Right lobe of liver (tissue), 6 donors: ENCODE measurements at regions not wholly inside any gene's neighbourhood (a gene's known extent, or its start where the extent isn't known, plus 50 kb on each side); places are given as distances from the start of the nearest gene placed in this dataset.

Experiments used
- ATAC-seq, 4 donors: fragments of 200-7000 bp; cut with Tn5 transposase; one replicate each; pipeline ENCODE4 v1.9.1; 2020; ENCODE audit warnings: mild to moderate bottlenecking in 4 of 4, moderate library complexity in 4 of 4
- DNase-seq, 3 donors: peaks; one replicate each; pipeline ENCODE4 v3.0.0-alpha.2; 2020
- H3K27ac ChIP-seq, 3 donors: fragments of 200-600 bp; one replicate each; pipeline ENCODE4 v1.8.0; 2022
- H3K27me3 ChIP-seq, 2 donors: fragments of 200-600 bp; one replicate each; pipeline ENCODE4 v1.8.0; 2022
- H3K36me3 ChIP-seq, 4 donors: fragments of 200-600 bp; sonication (generic) in 1 of 4; one replicate each; pipeline versions ENCODE4 v1.5.1 to v1.8.0; 2017 to 2022; ENCODE audit warnings: control low read depth in 1 of 4
- H3K4me1 ChIP-seq, 4 donors: fragments of 200-600 bp; sonication (generic) in 1 of 4; one replicate each; pipeline versions ENCODE4 v1.5.1 to v1.8.0; 2017 to 2022; ENCODE audit warnings: control low read depth in 1 of 4
- H3K4me3 ChIP-seq, 3 donors: fragments of 200-600 bp; one replicate each; pipeline ENCODE4 v1.8.0; 2022
- H3K9me3 ChIP-seq, 4 donors: fragments of 200-600 bp; sonication (generic) in 1 of 4; one replicate each; pipeline versions ENCODE4 v1.5.1 to v1.8.0; 2017 to 2022; ENCODE audit warnings: control low read depth in 1 of 4
- CTCF ChIP-seq, 4 donors: fragments of 200-600 bp in 3 of 4; fragments of 450-650 bp in 1 of 4; IDR thresholded peaks; one replicate each; pipeline versions ENCODE4 v1.5.1 to v1.8.0; 2016 to 2022; ENCODE audit warnings: antibody characterized with exemption in 4 of 4, mild to moderate bottlenecking in 2 of 4
- POLR2A ChIP-seq: fragments of 450-650 bp; IDR thresholded peaks from one replicate; pipeline ENCODE4 v1.6.1; 2017; ENCODE audit warnings: antibody characterized with exemption, mild to moderate bottlenecking
- WGBS: methylation state at CpG from one replicate; pipeline ENCODE4 v1.1.6; 2018; ENCODE audit warnings: low coverage, low lambda C conversion rate; ENCODE audit not compliant: insufficient coverage; ENCODE audit errors: missing lambda C conversion rate; 5-methylcytosine and 5-hydroxymethylcytosine counted together
- intact Hi-C, 2 donors: fragments of 100-400 bp; cut with DNase I; formaldehyde crosslinking; loops; one replicate each; pipeline versions ENCODE4 v1.11.2 to v1.14.1; 2022
- donor health status: DM: no; HTN: yes; CAD: no.
- donor health status: DM: no; HTN: no; CAD: no.
- donor health status: DM: no; HTN: no; CAD: no.
- donor health status: DM: no; HTN: yes; CAD: no.
- donor health status: DM: no; HTN: yes; CAD: no.

GRCh38 chr18:65346086-65346485, 404.7 kb upstream of the CDH7 start:
- intact Hi-C loops, result no loop called here
- Histone ChIP-seq H3K27ac (no peak overlapping the region), H3K4me1 (no peaks in the 10 kb centered on the region), H3K27me3 (no peaks in the 10 kb centered on the region), H3K4me3 (no peak overlapping the region), H3K9me3 (no peaks in the 10 kb centered on the region), H3K36me3 (no peaks in the 10 kb centered on the region)
- ATAC-seq (no peak), DNase-seq (no peak)
- WGBS, result 46% methylated on average over 2 of the region's 3 CpGs
- no peak for TF ChIP-seq CTCF (IDR thresholded peaks at IDR 0.05)
- TF ChIP-seq POLR2A, result no peak

GRCh38 chr18:65343571-65343970, 407.2 kb upstream of the CDH7 start:
- WGBS, result 77% methylated on average over 5 of the region's 5 CpGs
- H3K9me3 ChIP-seq, result no peaks in the 10 kb centered on the region
- DNase-seq, result no peak
- H3K36me3 ChIP-seq, result no peaks in the 10 kb centered on the region
- H3K4me3 ChIP-seq, result no peak overlapping the region
- H3K27ac ChIP-seq, result no peak overlapping the region
- no peaks in the 10 kb centered on the region for H3K27me3 ChIP-seq
- H3K4me1 ChIP-seq, result no peaks in the 10 kb centered on the region
- intact Hi-C loops, result no loop called here
- no peak for TF ChIP-seq CTCF (IDR thresholded peaks at IDR 0.05)
- no peak for TF ChIP-seq POLR2A
- no peak for ATAC-seq

GRCh38 chr18:65336411-65336810, 414.4 kb upstream of the CDH7 start:
- WGBS, result 69% methylated on average over 3 of the region's 3 CpGs
- ATAC-seq, result no peak
- Histone ChIP-seq H3K36me3 (no peaks in the 10 kb centered on the region), H3K27me3 (no peaks in the 10 kb centered on the region), H3K4me3 (no peak overlapping the region), H3K27ac (no peak overlapping the region), H3K9me3 (no peaks in the 10 kb centered on the region), H3K4me1 (no peaks in the 10 kb centered on the region)
- TF ChIP-seq CTCF (IDR thresholded peaks at IDR 0.05) (no peak), POLR2A (no peak)
- DNase-seq, result no peak
- intact Hi-C loops, result no loop called here

GRCh38 chr18:65329010-65329409, 421.8 kb upstream of the CDH7 start:
- intact Hi-C loops, result no loop called here
- H3K27me3 ChIP-seq, result no peaks in the 10 kb centered on the region
- H3K27ac ChIP-seq, result no peak overlapping the region
- no peak overlapping the region for H3K4me3 ChIP-seq
- WGBS, result 38% methylated on average over 2 of the region's 2 CpGs
- no peaks in the 10 kb centered on the region for H3K36me3 ChIP-seq
- TF ChIP-seq POLR2A (no peak), CTCF (IDR thresholded peaks at IDR 0.05) (no peak)
- no peaks in the 10 kb centered on the region for H3K9me3 ChIP-seq
- H3K4me1 ChIP-seq, result no peaks in the 10 kb centered on the region
- DNase-seq, result no peak
- ATAC-seq, result no peak

- H3K9me3 ChIP-seq, result no peaks in the 10 kb centered on the region
- DNase-seq (no peak), ATAC-seq (no peak)
- H3K36me3 ChIP-seq, result no peaks in the 10 kb centered on the region
- H3K27ac ChIP-seq, result no peak overlapping the region
- H3K27me3 ChIP-seq, result no peaks in the 10 kb centered on the region
- no peak overlapping the region for H3K4me3 ChIP-seq
- H3K4me1 ChIP-seq, result no peaks in the 10 kb centered on the region
- TF ChIP-seq CTCF (IDR thresholded peaks at IDR 0.05), result no peak
- no peak for TF ChIP-seq POLR2A
- intact Hi-C loops, result no loop called here
Observed at GRCh38 chr18:65326805-65327204, 424.0 kb upstream of the CDH7 start.
